ENCODE measurements at regions not wholly inside any gene's neighbourhood (a gene's known extent, or its start where the extent isn't known, plus 50 kb on each side); places are given as distances from the start of the nearest gene placed in this dataset.

DNA sequence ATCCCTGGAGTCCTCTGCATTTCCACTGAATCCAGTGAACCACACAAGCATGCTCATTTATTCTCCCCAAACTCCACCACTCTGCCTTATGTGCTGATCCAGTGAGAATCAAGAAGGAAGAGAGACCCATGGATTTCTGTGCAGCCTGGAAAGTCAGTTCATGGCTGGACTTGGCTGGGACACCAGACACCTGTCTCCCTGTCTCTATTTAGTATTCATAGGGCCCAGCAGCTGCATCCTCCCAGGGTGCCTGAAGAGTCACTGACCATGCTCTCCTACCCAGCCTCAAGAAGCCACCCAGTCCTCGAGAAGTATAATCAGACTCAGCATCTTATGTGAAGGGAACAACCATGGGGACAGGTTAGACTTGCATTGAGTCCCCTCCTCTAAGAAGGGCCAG lies 83.2 kb downstream of the ZNF280B start:
- TF ChIP-seq, protein P1, sequence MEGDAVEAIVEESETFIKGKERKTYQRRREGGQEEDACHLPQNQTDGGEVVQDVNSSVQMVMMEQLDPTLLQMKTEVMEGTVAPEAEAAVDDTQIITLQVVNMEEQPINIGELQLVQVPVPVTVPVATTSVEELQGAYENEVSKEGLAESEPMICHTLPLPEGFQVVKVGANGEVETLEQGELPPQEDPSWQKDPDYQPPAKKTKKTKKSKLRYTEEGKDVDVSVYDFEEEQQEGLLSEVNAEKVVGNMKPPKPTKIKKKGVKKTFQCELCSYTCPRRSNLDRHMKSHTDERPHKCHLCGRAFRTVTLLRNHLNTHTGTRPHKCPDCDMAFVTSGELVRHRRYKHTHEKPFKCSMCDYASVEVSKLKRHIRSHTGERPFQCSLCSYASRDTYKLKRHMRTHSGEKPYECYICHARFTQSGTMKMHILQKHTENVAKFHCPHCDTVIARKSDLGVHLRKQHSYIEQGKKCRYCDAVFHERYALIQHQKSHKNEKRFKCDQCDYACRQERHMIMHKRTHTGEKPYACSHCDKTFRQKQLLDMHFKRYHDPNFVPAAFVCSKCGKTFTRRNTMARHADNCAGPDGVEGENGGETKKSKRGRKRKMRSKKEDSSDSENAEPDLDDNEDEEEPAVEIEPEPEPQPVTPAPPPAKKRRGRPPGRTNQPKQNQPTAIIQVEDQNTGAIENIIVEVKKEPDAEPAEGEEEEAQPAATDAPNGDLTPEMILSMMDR (IDR thresholded peaks at IDR 0.05; ENCODE audit: low read depth, low read length, missing input control) = no peak
- TF ChIP-seq, protein P2, sequence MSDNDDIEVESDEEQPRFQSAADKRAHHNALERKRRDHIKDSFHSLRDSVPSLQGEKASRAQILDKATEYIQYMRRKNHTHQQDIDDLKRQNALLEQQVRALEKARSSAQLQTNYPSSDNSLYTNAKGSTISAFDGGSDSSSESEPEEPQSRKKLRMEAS (IDR thresholded peaks at IDR 0.05) = no peak
